NT2/D1 (cell line): ENCODE measurements at regions not wholly inside any gene's neighbourhood (a gene's known extent, or its start where the extent isn't known, plus 50 kb on each side); places are given as distances from the start of the nearest gene placed in this dataset.

Source experiments
- YY1 ChIP-seq: IDR thresholded peaks from 2 replicates; pipeline ENCODE4 v1.6.1; 2011; ENCODE audit not compliant: insufficient read length, insufficient read depth
- ZNF274 ChIP-seq: IDR thresholded peaks from 2 replicates; pipeline ENCODE4 v1.6.1; 2011; ENCODE audit warnings: mild to moderate bottlenecking, low read depth, low read length

DNA sequence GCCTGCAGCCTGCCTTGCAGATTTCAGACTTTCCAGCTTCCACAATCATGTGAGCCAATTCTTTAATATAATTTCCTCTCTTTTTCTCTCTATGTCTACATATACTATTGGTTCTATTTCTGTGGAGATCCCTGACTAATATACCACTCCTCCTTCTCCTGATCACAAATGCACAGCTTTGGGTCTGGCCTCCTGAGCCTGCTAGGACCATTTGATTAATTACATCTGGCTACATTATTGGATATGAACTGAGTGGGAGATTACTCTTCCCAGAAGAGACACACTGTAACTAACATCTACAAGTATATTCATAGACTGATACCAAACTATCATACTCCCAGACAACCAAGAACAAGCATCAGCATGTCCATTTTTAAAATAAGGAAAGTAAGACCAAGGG is 188.9 kb upstream of the LMCD1 start:
- TF ChIP-seq ZNF274 (no peak), YY1 (no peak)
